Dedifferentiated amniotic fluid mesenchymal stem cell (primary cell): ENCODE measurements at regions not wholly inside any gene's neighbourhood (a gene's known extent, or its start where the extent isn't known, plus 50 kb on each side); places are given as distances from the start of the nearest gene placed in this dataset.
A peak's percentile ranks its signal among the peaks of the same experiment; 100 is the strongest.

ENCODE experiments used
- DNase-seq: peaks from one replicate; pipeline ENCODE4 v3.0.0-alpha.2; 2016; ENCODE audit errors: extremely low spot score

- DNase-seq: no peak
These were observed 94.7 kb upstream of the NUDT12 start for GRCh38 chr5:103657301-103657700.

- no peak for DNase-seq
These were observed 85.5 kb upstream of the NUDT12 start for GRCh38 chr5:103648086-103648485.

GRCh38 chr5:103646698-103647614, 84.4 kb upstream of the NUDT12 start:
- DNase-seq: no peak

GRCh38 chr5:103645816-103646215, 83.2 kb upstream of the NUDT12 start:
- no peak for DNase-seq

- DNase-seq: no peak
These were observed 76.4 kb upstream of the NUDT12 start for GRCh38 chr5:103638979-103639378.

- no peak for DNase-seq
These were observed 62.1 kb upstream of the NUDT12 start for GRCh38 chr5:103624675-103625074.

GRCh38 chr5:103624035-103624480, 61.5 kb upstream of the NUDT12 start:
- peak; percentile 90 for DNase-seq

- no peak for DNase-seq
These were observed 60.8 kb upstream of the NUDT12 start for GRCh38 chr5:103623425-103623824.

GRCh38 chr5:103621548-103621930, 59.0 kb upstream of the NUDT12 start:
- no peak for DNase-seq

- DNase-seq: no peak
These were observed 58.4 kb upstream of the NUDT12 start for GRCh38 chr5:103620851-103621547.

- DNase-seq: no peak
These were observed 55.3 kb upstream of the NUDT12 start for GRCh38 chr5:103617913-103618312.

- DNase-seq: no peak
These were observed 54.5 kb upstream of the NUDT12 start for GRCh38 chr5:103617090-103617489.

GRCh38 chr5:103612545-103612944, 50.0 kb upstream of the NUDT12 start:
- DNase-seq: no peak
